HCT116 (cell line): ENCODE measurements at regions not wholly inside any gene's neighbourhood (a gene's known extent, or its start where the extent isn't known, plus 50 kb on each side); places are given as distances from the start of the nearest gene placed in this dataset.

Experiments
- ATAC-seq: fragments of 200-7000 bp; cut with Tn5 transposase; 2 replicates; pipeline ENCODE4 v1.9.1; 2020; ENCODE audit warnings: mild to moderate bottlenecking, moderate library complexity
- BruUV-seq: library from RNA; stranded (reverse); fragments of 400-500 nt; replicated peaks from 2 replicates; lab custom pipeline; 2021; lab: Mats Ljungman, UMichigan
- CTCF ChIA-PET: fragments of 300-600 bp; sonication (Branson Sonifier 250); formaldehyde crosslinking; loops from one replicate; lab custom pipeline; 2021; ENCODE audit warnings: antibody characterized with exemption; lab: Charles Lee
- POLR2A ChIA-PET: fragments of 300-600, 350-600 bp; sonication (Branson Sonifier 250); formaldehyde crosslinking; loops from one replicate; lab custom pipeline; 2021; ENCODE audit warnings: antibody characterized with exemption; lab: Charles Lee
- RAD21 ChIA-PET, 2 experiments: fragments of 300-600 bp; sonication (Branson Sonifier 250); formaldehyde crosslinking; loops; one replicate each; lab custom pipeline; 2023; ENCODE audit warnings: low total read pairs in 2 of 2; ENCODE audit not compliant: uncharacterized antibody in 2 of 2, unreplicated experiment in 2 of 2, low non-redundant PET in 1 of 2; lab: Charles Lee
- DNase-seq: peaks from one replicate; pipeline ENCODE4 v3.0.0-alpha.2; 2010; ENCODE audit warnings: low read depth, low spot score
- H2AFZ ChIP-seq: fragments of 200-600 bp; shearing (Covaris generic), sonication (generic); 2 replicates; pipeline ENCODE4 v1.6.1; 2017; ENCODE audit warnings: low read depth, mixed run types, mixed read lengths, antibody characterized with exemption, low read length; ENCODE audit not compliant: poor library complexity, severe bottlenecking
- H3K27ac ChIP-seq: 2 replicates; pipeline ENCODE4 v1.5.1; 2012; ENCODE audit warnings: low read depth, low read length
- H3K27me3 ChIP-seq: fragments of 200-600 bp; sonication (generic); 2 replicates; pipeline ENCODE4 v1.6.1; 2016; ENCODE audit warnings: mixed run types, low read length, mixed read lengths; ENCODE audit not compliant: insufficient read depth
- H3K36me3 ChIP-seq, 2 experiments: fragments of 200-500 bp in 1 of 2; fragments of 200-600 bp in 1 of 2; sonication (Bioruptor generic) in 1 of 2; sonication (generic) in 1 of 2; 2 replicates each; pipeline versions ENCODE4 v1.5.1 to v1.6.1; 2014 to 2016; ENCODE audit warnings: low read length in 2 of 2, inconsistent platforms in 1 of 2, mixed read lengths in 1 of 2, mixed run types in 1 of 2; ENCODE audit not compliant: insufficient read depth in 2 of 2, control insufficient read depth in 1 of 2
- H3K4me1 ChIP-seq, 2 experiments: fragments of 200-600 bp in 1 of 2; sonication (generic) in 1 of 2; 2 replicates each; pipeline versions ENCODE4 v1.5.1 to v1.6.1; 2012 to 2017; ENCODE audit warnings: low read length in 2 of 2, inconsistent platforms in 1 of 2, mild to moderate bottlenecking in 1 of 2, mixed read lengths in 1 of 2, mixed run types in 1 of 2, moderate library complexity in 1 of 2; ENCODE audit not compliant: insufficient read depth in 2 of 2, control insufficient read depth in 1 of 2
- H3K4me2 ChIP-seq: fragments of 200-600 bp; sonication (generic); 2 replicates; pipeline ENCODE4 v1.6.1; 2017; ENCODE audit warnings: mixed run types, low read length, mixed read lengths
- H3K4me3 ChIP-seq, 2 experiments: fragments of 200-600 bp in 1 of 2; sonication (generic) in 1 of 2; replicated peaks in 1 of 2; 2 replicates each; pipeline ENCODE4 v1.5.1; 2011 to 2016; ENCODE audit warnings: low read length in 2 of 2, control low read depth in 1 of 2, low read depth in 1 of 2, mild to moderate bottlenecking in 1 of 2, mixed read lengths in 1 of 2, mixed run types in 1 of 2
- H3K79me2 ChIP-seq: fragments of 200-600 bp; sonication (generic); 2 replicates; pipeline ENCODE4 v1.6.1; 2017; ENCODE audit warnings: mild to moderate bottlenecking, mixed run types, low read length, moderate library complexity, mixed read lengths; ENCODE audit not compliant: insufficient read depth
- H3K9ac ChIP-seq: fragments of 200-600 bp; sonication (generic); 2 replicates; pipeline ENCODE4 v1.6.1; 2016; ENCODE audit warnings: low read length, mixed read lengths
- H3K9me2 ChIP-seq: fragments of 200-600 bp; sonication (generic), shearing (Covaris generic); 2 replicates; pipeline ENCODE4 v1.6.1; 2017; ENCODE audit warnings: mixed run types, mild to moderate bottlenecking, moderate library complexity; ENCODE audit not compliant: insufficient read depth
- H3K9me3 ChIP-seq, 2 experiments: fragments of 200-500 bp in 1 of 2; fragments of 200-600 bp in 1 of 2; sonication (Bioruptor generic) in 1 of 2; sonication (generic) in 1 of 2; 2 replicates each; pipeline ENCODE4 v1.6.1; 2014 to 2017; ENCODE audit warnings: low read length in 2 of 2, mixed read lengths in 2 of 2, inconsistent platforms in 1 of 2, low read depth in 1 of 2, mild to moderate bottlenecking in 1 of 2, mixed run types in 1 of 2, moderate library complexity in 1 of 2; ENCODE audit not compliant: control insufficient read depth in 1 of 2, insufficient read depth in 1 of 2
- H4K20me1 ChIP-seq: fragments of 200-600 bp; sonication (generic), shearing (Covaris generic); 2 replicates; pipeline ENCODE4 v1.6.1; 2017; ENCODE audit warnings: mixed run types, mild to moderate bottlenecking, moderate library complexity; ENCODE audit not compliant: insufficient read depth
- FOSL1 ChIP-seq: IDR thresholded peaks from 2 replicates; pipeline ENCODE4 v1.6.1; 2012; ENCODE audit warnings: low read depth
- POLR2AphosphoS5 ChIP-seq: IDR thresholded peaks from 2 replicates; pipeline ENCODE4 v1.6.1; 2011; ENCODE audit warnings: mild to moderate bottlenecking, low read depth, low read length, moderate library complexity
- SP1 ChIP-seq: IDR thresholded peaks from 2 replicates; pipeline ENCODE4 v1.6.1; 2012; ENCODE audit warnings: low read depth
- SRF ChIP-seq: IDR thresholded peaks from 2 replicates; pipeline ENCODE4 v1.6.1; 2012; ENCODE audit warnings: low read depth
- ZFX ChIP-seq: fragments of 450-650 bp; IDR thresholded peaks from 2 replicates; pipeline ENCODE4 v1.6.1; 2017
- intact Hi-C: fragments of 100-400 bp; cut with micrococcal nuclease; formaldehyde crosslinking; loops from 2 replicates; pipeline ENCODE4 v1.10.0; 2022

DNA sequence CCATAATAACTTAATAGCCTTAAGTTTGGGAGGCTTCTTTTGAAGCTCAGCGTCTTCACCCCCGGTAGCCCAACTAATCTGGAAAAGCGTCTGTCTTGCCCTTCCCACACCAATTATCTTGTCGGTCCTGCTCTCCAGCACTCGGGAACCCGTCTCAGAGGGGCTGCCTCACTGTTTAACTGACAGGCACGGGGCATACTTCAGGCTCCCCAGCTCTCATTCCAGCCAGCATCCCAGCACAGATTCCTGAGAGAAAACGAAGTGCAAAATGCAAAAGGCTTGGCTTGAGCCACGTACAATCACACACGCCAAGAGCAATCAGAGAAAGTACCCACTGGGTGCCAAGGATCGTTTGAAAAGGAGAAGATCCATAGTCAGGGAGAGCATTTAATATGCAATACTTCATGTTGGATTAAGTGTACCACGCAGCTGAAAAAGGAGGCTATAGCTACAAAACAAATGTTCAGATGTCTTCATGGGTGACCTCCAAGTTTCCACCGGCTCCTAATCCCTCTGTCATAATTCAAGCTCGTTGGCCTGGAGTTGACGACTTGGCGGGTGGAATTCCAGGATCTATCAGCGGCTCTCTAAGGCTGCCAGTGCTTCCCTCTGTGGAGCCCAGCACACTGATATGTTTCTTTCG lies 53.7 kb upstream of the STX16 start:
- H3K27me3 ChIP-seq: peaks cover 12% of the 10 kb centered on the region; the same call in 1 of the 2 replicates
- RAD21 ChIA-PET: no interaction called here
- no peak overlapping the region for H3K4me3 ChIP-seq
- BruUV-seq: no TSS peak
- TF ChIP-seq FOSL1 (no peak), POLR2AphosphoS5 (no peak), ZFX (no peak)
- TF ChIP-seq, all 23 proteins: peak for 0
- Histone ChIP-seq H2AFZ (no peak overlapping the region), H3K79me2 (no peaks in the 10 kb centered on the region), H3K4me1 (no peaks in the 10 kb centered on the region), H3K9me2 (no peaks in the 10 kb centered on the region), H3K27ac (no peak overlapping the region), H3K9me3 (no peaks in the 10 kb centered on the region), H3K9ac (no peak overlapping the region), H3K4me2 (no peak overlapping the region), H3K36me3 (no peaks in the 10 kb centered on the region), H4K20me1 (no peaks in the 10 kb centered on the region)
- intact Hi-C loops: no loop called here
- ChIA-PET CTCF (no interaction called here), POLR2A (no interaction called here)
- ATAC-seq (no peak), DNase-seq (no peak)

- H3K27ac ChIP-seq: no peak overlapping the region
- H3K9ac ChIP-seq: no peak overlapping the region
- intact Hi-C loops: no loop called here
- peaks cover 17% of the 10 kb centered on the region; the same call in 1 of the 2 replicates for H3K27me3 ChIP-seq
- no peaks in the 10 kb centered on the region for H3K9me3 ChIP-seq
- no peak overlapping the region for H2AFZ ChIP-seq
- H3K9me2 ChIP-seq: no peaks in the 10 kb centered on the region
- H3K4me2 ChIP-seq: no peak overlapping the region
- ChIA-PET RAD21 (no interaction called here), POLR2A (no interaction called here)
- no peaks in the 10 kb centered on the region for H4K20me1 ChIP-seq
- no peaks in the 10 kb centered on the region for H3K36me3 ChIP-seq
- H3K4me1 ChIP-seq: no peaks in the 10 kb centered on the region
- no TSS peak for BruUV-seq
- H3K4me3 ChIP-seq: no peak overlapping the region
- TF ChIP-seq SRF: no peak
- no peak for TF ChIP-seq SP1
- TF ChIP-seq, all 23 proteins: peak for 0
- CTCF ChIA-PET: no interaction called here
- ATAC-seq (no peak), DNase-seq (no peak)
- H3K79me2 ChIP-seq: no peaks in the 10 kb centered on the region
Observed at GRCh38 chr20:58596750-58597248, 54.3 kb upstream of the STX16 start.
